A673 (cell line): ENCODE measurements at regions not wholly inside any gene's neighbourhood (a gene's known extent, or its start where the extent isn't known, plus 50 kb on each side); places are given as distances from the start of the nearest gene placed in this dataset.

Experiments used
- BruUV-seq: library from RNA; stranded (reverse); fragments of 400-500 nt; replicated peaks from 2 replicates; lab custom pipeline; 2021; lab: Mats Ljungman, UMichigan
- CTCF ChIA-PET: fragments of 300-600 bp; sonication (Branson Sonifier 250); formaldehyde crosslinking; loops from one replicate; lab custom pipeline; 2022; ENCODE audit warnings: antibody characterized with exemption; lab: Charles Lee
- POLR2A ChIA-PET: fragments of 300-600 bp; sonication (Branson Sonifier 250); formaldehyde crosslinking; loops from one replicate; lab custom pipeline; 2022; ENCODE audit warnings: antibody characterized with exemption; ENCODE audit not compliant: low non-redundant PET; lab: Charles Lee
- DNase-seq: peaks from one replicate; pipeline ENCODE4 v3.0.0-alpha.2; 2015; ENCODE audit warnings: low spot score
- H3K27ac ChIP-seq: fragments of 200-600 bp; sonication (generic); 2 replicates; pipeline ENCODE4 v1.5.1; 2016; ENCODE audit warnings: mixed run types, low read depth, mild to moderate bottlenecking, mixed read lengths, antibody characterized with exemption, low read length; ENCODE audit not compliant: poor library complexity, severe bottlenecking
- H3K27me3 ChIP-seq: fragments of 200-600 bp; sonication (generic); replicated peaks from 2 replicates; pipeline ENCODE4 v1.6.1; 2017; ENCODE audit warnings: mixed run types, low read depth, mild to moderate bottlenecking, mixed read lengths, antibody characterized with exemption, low read length; ENCODE audit not compliant: insufficient read depth, poor library complexity
- H3K36me3 ChIP-seq: fragments of 200-600 bp; sonication (generic); 2 replicates; pipeline ENCODE4 v1.6.1; 2016; ENCODE audit warnings: mixed run types, mild to moderate bottlenecking, mixed read lengths, antibody characterized with exemption, low read length; ENCODE audit not compliant: insufficient read depth, poor library complexity, severe bottlenecking
- H3K4me1 ChIP-seq: fragments of 200-600 bp; sonication (generic); 2 replicates; pipeline ENCODE4 v1.6.1; 2017; ENCODE audit warnings: mixed run types, mild to moderate bottlenecking, mixed read lengths, antibody characterized with exemption, low read length; ENCODE audit not compliant: insufficient read depth, poor library complexity, severe bottlenecking
- H3K4me3 ChIP-seq: fragments of 200-600 bp; sonication (generic); 2 replicates; pipeline ENCODE4 v1.5.1; 2016; ENCODE audit warnings: low read depth, mixed run types, mild to moderate bottlenecking, mixed read lengths, low read length; ENCODE audit not compliant: poor library complexity, severe bottlenecking
- H3K9me3 ChIP-seq: fragments of 200-600 bp; sonication (generic); 2 replicates; pipeline ENCODE4 v1.6.1; 2016; ENCODE audit warnings: mixed run types, low read depth, mild to moderate bottlenecking, mixed read lengths, antibody characterized with exemption, low read length; ENCODE audit not compliant: poor library complexity, severe bottlenecking
- EZH2 ChIP-seq: fragments of 200-600 bp; sonication (generic); IDR thresholded peaks from 2 replicates; pipeline ENCODE4 v1.6.1; 2017; ENCODE audit warnings: borderline replicate concordance, low read depth, mild to moderate bottlenecking, mixed read lengths, antibody characterized with exemption, low read length; ENCODE audit not compliant: poor library complexity, severe bottlenecking
- intact Hi-C: fragments of 100-400 bp; cut with micrococcal nuclease; formaldehyde crosslinking; loops from one replicate; pipeline ENCODE4 v1.10.0; 2022; ENCODE audit not compliant: unreplicated experiment
- TF ChIP-seq, protein P1 (sequence below): fragments of 300-800, 200-600 bp; sonication (generic); conservative IDR thresholded peaks from 2 replicates; pipeline ENCODE4 v1.5.1; 2017; ENCODE audit warnings: low read depth, mild to moderate bottlenecking, antibody characterized with exemption, low read length, moderate library complexity, mixed read lengths

DNA sequence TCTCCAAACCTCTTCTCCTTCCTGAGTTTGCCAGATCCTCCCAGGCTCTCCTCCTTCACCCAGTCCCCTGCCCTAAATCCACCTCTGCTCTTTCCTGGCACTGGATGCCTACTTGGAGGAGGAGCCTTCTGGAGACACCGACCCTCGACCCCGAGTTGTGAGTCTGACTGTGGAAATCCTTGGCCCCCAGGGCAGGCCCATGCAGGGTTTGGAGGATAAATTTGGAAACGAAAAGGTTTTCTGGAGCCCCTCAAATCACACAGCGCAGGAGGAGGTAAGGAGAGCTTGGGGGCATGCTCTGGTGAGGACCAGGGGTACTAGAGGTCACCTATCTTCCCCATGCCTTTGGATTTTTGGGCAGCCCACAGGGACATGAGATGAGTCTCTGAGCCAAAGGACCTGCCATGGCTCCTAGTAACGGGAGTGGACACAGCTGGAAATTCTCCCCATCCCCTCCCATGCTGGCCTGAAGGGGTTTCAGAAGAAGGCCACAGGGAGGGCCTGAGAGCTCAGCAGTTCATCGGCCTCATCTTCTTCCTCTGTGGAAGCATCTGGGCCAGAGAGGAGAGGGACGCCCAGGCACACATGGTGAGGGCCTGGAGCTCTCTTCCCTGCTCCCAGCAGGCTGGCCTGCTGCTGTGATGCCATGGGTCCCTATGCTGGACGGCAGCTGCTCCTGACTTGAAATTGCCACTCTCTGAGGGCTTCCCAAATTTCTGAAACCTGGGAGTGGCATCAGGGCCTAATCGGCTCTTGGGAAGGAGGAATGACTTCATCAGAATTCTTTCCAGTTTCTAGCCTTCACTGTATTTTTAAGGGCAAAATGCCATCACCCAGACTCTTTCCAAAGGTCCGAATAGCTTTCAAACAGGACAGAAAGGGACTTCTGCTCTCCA lies 68.6 kb upstream of the ITGA11 start:
- TF ChIP-seq, protein P1, sequence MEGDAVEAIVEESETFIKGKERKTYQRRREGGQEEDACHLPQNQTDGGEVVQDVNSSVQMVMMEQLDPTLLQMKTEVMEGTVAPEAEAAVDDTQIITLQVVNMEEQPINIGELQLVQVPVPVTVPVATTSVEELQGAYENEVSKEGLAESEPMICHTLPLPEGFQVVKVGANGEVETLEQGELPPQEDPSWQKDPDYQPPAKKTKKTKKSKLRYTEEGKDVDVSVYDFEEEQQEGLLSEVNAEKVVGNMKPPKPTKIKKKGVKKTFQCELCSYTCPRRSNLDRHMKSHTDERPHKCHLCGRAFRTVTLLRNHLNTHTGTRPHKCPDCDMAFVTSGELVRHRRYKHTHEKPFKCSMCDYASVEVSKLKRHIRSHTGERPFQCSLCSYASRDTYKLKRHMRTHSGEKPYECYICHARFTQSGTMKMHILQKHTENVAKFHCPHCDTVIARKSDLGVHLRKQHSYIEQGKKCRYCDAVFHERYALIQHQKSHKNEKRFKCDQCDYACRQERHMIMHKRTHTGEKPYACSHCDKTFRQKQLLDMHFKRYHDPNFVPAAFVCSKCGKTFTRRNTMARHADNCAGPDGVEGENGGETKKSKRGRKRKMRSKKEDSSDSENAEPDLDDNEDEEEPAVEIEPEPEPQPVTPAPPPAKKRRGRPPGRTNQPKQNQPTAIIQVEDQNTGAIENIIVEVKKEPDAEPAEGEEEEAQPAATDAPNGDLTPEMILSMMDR: no peak
- no peak for TF ChIP-seq EZH2
- H3K27ac ChIP-seq: no peak overlapping the region
- BruUV-seq: no TSS peak
- H3K9me3 ChIP-seq: no peaks in the 10 kb centered on the region
- H3K36me3 ChIP-seq: no peaks in the 10 kb centered on the region
- H3K4me3 ChIP-seq: no peak overlapping the region
- no peaks in the 10 kb centered on the region for H3K4me1 ChIP-seq
- H3K27me3 ChIP-seq: no peaks in the 10 kb centered on the region
- DNase-seq: no peak
- intact Hi-C loops: no loop called here
- ChIA-PET CTCF (no interaction called here), POLR2A (no interaction called here)

DNA sequence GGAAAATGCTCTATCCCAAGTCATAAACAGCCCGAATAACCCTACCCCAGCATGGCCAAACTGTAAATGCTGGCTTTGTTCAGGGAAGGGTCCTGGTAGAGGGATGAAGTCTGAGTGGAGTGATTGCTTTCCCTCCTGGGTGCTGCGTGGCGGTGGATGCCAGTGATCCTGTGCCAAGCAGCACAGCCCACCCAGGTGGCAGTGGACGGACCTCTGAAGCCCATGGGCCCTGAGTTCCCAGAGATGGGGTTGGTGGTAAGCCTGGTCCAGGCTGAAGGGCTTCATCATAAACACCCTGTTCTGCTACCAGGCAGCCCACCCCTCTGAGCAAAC lies 69.3 kb upstream of the ITGA11 start:
- no TSS peak for BruUV-seq
- no peaks in the 10 kb centered on the region for H3K4me1 ChIP-seq
- no peak for TF ChIP-seq EZH2
- TF ChIP-seq, protein P1: no peak
- DNase-seq: no peak
- H3K27ac ChIP-seq: no peak overlapping the region
- no peak overlapping the region for H3K4me3 ChIP-seq
- ChIA-PET CTCF (no interaction called here), POLR2A (no interaction called here)
- intact Hi-C loops: no loop called here
- H3K27me3 ChIP-seq: no peaks in the 10 kb centered on the region
- H3K9me3 ChIP-seq: no peaks in the 10 kb centered on the region
- no peaks in the 10 kb centered on the region for H3K36me3 ChIP-seq

DNA sequence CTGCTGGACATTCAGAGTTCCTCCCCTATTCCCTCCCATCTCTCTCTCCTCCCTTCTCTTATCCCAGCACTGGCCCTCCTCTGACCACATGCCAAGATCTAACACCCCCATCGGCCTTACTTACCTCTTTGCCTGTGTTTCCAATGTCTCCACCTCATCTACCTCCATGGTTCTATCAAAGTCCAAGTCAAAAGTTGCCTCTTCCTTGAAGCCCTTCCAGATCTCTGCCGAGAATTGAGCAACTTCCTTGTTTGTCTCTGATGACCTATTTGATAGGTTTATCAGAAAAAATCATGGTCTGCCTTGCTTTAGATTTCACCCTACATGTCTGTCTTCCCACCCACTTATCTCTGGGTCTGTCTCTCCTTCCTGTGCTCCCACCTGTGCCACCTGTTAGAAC lies 69.7 kb upstream of the ITGA11 start:
- intact Hi-C loops: no loop called here
- ChIA-PET POLR2A (no interaction called here), CTCF (no interaction called here)
- DNase-seq: no peak
- Histone ChIP-seq H3K4me3 (no peak overlapping the region), H3K27ac (no peak overlapping the region), H3K36me3 (no peaks in the 10 kb centered on the region), H3K4me1 (no peaks in the 10 kb centered on the region), H3K9me3 (no peaks in the 10 kb centered on the region), H3K27me3 (no peaks in the 10 kb centered on the region)
- BruUV-seq: no TSS peak
- TF ChIP-seq, protein P1: no peak
- TF ChIP-seq EZH2: no peak
